ENCODE measurements at regions not wholly inside any gene's neighbourhood (a gene's known extent, or its start where the extent isn't known, plus 50 kb on each side); places are given as distances from the start of the nearest gene placed in this dataset.

GRCh38 chr13:40863723-40864122 is 74.3 kb downstream of the SLC25A15 start:
- TF ChIP-seq, protein P1, sequence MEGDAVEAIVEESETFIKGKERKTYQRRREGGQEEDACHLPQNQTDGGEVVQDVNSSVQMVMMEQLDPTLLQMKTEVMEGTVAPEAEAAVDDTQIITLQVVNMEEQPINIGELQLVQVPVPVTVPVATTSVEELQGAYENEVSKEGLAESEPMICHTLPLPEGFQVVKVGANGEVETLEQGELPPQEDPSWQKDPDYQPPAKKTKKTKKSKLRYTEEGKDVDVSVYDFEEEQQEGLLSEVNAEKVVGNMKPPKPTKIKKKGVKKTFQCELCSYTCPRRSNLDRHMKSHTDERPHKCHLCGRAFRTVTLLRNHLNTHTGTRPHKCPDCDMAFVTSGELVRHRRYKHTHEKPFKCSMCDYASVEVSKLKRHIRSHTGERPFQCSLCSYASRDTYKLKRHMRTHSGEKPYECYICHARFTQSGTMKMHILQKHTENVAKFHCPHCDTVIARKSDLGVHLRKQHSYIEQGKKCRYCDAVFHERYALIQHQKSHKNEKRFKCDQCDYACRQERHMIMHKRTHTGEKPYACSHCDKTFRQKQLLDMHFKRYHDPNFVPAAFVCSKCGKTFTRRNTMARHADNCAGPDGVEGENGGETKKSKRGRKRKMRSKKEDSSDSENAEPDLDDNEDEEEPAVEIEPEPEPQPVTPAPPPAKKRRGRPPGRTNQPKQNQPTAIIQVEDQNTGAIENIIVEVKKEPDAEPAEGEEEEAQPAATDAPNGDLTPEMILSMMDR (IDR thresholded peaks at IDR 0.05 in 8 of 11, conservative IDR thresholded peaks at IDR 0.05 in 3 of 11), result no peak
- TF ChIP-seq POLR2A (IDR thresholded peaks at IDR 0.05) (no peak), POLR2AphosphoS5 (IDR thresholded peaks at IDR 0.05) (no peak)
